ENCODE measurements at regions not wholly inside any gene's neighbourhood (a gene's known extent, or its start where the extent isn't known, plus 50 kb on each side); places are given as distances from the start of the nearest gene placed in this dataset.

DNA sequence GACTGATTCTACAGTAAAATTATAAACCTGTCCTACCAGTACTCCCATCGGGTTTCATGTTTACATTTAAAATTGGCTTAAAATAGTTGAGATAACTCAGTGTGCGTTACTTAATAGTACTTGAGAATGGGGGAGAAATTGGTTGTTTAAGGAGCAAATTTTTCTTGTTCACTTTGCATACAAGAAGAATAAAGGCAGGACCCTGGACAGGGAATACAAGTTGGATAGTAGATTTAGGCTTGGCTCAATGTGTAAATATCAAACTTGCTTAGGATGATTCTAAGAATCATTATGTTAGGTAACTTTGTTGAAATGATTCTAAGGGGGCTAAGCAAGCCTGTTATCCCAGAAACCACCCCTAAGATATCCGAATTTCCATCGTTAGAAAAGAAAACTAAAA is 448.4 kb upstream of the TLE4 start:
- TF ChIP-seq, protein P1, sequence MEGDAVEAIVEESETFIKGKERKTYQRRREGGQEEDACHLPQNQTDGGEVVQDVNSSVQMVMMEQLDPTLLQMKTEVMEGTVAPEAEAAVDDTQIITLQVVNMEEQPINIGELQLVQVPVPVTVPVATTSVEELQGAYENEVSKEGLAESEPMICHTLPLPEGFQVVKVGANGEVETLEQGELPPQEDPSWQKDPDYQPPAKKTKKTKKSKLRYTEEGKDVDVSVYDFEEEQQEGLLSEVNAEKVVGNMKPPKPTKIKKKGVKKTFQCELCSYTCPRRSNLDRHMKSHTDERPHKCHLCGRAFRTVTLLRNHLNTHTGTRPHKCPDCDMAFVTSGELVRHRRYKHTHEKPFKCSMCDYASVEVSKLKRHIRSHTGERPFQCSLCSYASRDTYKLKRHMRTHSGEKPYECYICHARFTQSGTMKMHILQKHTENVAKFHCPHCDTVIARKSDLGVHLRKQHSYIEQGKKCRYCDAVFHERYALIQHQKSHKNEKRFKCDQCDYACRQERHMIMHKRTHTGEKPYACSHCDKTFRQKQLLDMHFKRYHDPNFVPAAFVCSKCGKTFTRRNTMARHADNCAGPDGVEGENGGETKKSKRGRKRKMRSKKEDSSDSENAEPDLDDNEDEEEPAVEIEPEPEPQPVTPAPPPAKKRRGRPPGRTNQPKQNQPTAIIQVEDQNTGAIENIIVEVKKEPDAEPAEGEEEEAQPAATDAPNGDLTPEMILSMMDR (conservative IDR thresholded peaks at IDR 0.05): no peak
- TF ChIP-seq ZFX (IDR thresholded peaks at IDR 0.05): no peak
